GM18909 (cell line): ENCODE measurements at regions not wholly inside any gene's neighbourhood (a gene's known extent, or its start where the extent isn't known, plus 50 kb on each side); places are given as distances from the start of the nearest gene placed in this dataset.

Experiments
- ATAC-seq: cut with Tn5 transposase; IDR thresholded peaks from one replicate; pipeline ENCODE4 v1.9.1; 2021; ENCODE audit warnings: mild to moderate bottlenecking; ENCODE audit not compliant: unreplicated experiment, poor library complexity

DNA sequence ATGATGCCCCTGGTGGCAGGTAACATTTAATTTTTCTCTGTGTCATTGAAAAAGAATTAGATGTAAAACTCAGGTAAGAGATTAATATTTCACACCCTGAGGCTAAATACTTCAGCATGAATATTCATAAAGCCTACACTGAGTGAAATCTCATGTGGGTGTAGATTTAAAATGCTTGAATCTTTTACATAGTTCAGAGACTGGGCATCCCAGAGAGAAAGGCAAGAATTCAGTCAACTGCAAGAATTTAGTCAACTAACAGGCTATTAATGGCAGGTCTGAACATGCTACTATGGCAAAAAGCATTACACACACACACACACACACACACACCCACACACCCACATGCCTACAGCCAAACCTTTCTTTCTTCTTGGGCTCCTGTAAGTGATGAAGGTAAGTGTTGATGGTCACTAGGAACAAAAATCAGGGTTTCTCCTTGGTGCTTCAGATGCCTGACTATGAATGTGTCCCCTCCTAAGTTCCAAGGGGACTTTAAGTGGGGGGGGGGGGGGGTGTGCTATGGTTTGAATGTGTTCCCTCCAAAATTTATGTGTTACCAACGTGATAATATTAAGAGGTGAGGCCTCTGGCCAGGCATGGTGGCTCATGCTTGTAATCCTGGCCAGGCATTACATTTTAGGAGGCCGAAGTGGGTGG lies 63.7 kb upstream of the PSMD7 start:
- ATAC-seq = no peak

DNA sequence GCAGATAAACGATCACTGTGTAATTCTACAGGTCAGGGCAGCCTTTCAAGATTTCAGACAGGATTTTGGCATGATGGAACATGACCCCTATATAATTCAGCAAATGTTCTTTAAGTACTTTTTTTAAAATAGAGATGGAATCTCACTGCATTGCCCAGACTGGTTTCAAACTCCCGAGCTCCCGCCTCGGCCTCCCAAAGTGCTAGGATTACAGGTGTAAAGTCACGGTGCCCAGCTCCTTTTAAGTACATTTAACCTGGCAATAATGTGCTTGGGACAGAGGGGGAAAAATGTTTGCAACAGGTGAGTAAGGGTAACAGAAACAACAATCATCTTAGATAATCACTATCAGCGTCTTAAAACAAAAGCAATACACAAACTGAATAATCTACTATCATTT lies 66.5 kb upstream of the PSMD7 start:
- ATAC-seq = no peak

DNA sequence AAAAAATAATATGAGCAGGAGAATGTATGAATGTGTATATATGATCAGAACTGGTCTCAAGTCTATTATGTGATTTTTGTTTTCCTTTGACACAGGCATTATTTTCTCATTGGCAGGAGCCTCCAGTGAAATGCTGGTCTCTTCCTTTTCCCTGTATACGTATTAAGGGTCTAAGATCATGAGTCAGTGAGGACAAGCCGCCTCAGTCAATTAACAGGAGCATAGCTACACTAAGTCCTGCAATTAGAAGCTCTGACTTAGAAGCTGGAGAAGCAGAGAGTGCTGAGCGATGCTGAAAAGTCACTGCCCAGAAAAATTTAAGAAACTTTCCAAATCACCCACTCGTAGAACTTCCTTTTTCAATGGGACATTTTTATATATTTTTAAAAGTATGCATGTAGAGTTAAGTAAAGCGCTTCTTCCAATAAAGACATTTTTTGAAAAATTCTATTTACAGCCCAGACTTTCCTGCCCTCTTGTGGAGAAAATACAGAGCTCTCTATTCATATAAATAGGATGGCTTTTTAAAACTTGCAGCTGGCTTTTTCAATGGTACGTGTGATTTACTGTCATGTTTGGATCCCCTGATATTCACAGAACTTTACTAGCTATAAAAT lies 70.2 kb upstream of the PSMD7 start:
- no peak for ATAC-seq

DNA sequence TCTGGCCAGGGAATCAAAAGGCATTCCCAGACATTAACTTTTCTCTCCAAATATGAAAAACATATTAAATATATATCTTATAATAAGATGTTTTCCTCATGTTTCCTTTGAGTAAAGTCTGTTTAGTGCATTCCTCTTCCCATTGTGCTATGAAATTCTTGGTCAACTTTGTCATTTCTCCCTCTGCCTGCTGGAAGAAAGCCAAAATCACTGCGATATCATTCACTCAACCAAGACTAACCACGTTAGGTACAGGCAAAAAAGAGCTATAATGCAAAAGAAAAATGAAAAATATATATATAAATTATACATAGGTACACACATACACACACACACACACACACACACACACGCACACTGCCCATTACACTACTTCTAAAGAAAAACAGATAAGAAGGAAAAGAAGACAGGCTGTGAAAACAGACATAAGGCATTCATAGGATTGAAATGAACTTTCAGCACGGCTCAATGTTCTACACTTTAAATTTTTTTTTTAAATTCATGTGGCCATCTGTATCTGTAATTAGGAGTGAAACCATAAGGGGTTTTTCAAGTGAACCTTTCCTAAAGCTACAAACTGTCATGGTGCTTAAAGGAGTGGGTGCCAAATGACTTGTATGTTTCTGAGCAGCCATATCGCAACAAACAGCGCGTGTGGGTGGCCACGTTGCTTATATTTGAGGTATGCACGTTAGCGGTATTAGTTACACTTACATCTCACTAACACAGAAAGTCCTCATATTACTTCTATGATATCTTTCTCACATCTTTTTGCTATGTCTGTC lies 71.6 kb upstream of the PSMD7 start:
- ATAC-seq = no peak

DNA sequence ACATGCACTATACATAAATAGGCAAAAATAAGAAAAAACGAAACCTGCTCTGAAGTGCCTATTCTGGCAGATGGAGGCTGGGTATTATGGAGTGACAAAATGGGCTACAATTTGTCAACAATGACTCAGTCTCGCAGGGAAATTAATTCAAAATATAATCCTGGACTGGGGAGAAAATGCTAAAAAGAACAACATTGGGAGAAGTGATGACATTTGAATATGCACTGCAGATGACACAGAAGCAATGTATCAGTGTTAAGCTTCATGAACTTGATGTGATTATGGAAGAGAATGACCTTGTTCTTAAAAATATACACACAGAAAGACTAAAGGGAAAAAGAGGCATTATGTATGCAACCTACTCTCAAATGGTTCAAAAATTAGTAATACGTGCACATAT lies 74.8 kb upstream of the PSMD7 start:
- ATAC-seq = no peak

DNA sequence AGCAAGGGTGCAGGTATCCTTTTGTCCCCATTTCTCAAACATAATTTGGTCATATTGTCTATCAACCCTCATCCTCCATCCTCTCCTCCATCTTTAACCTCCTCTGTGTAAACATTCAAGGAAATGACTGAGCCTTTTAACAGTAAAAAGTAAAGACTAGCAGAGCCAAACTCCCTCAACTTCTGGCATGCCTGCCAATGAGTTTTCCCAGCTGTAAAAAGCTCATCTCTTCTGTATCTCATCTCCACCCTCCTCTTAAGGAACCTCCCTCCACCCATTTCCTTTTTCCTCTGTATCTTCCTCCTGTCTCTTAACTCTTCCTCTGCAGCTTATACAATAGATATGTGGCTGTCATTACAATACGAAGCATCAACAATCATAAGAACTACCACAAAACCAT lies 76.9 kb upstream of the PSMD7 start:
- no peak for ATAC-seq

DNA sequence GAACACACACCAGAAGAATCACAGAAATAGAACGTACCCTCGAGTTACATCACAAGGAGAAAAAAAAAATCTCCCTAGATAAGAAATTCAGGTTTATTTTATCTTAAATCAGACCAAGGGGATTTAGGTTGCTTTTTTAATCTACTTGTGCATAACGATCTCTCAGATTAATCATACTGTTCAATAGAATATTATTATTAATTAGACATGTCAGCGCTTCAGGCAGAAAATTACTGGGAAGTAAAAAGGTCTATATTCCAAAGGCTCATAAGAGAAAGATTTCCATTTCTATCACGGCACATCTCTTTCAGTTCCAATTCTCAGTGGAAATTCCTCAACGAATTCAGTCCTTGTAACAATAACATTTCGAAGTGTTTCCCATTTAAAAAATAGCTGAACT lies 77.7 kb upstream of the PSMD7 start:
- ATAC-seq = no peak

DNA sequence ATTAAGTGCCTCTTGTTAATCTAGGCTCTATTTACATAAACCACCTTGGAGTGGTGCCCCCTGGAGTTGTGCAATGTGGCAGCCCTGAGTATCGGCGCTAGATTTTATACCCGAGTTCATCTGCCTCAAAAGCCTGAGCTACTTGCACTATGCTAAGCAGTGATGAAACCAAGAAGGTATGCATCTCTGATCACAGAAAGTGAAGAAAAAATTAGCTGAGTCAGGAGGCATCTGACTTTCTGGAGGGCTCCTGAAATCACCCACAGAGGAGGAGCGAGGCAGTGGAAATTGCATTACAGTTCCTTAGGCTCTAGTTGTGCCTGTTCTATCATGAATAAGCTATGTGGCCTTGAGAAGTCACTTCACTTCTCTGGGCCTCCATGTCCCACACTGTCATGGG lies 80.3 kb upstream of the PSMD7 start:
- no peak for ATAC-seq

DNA sequence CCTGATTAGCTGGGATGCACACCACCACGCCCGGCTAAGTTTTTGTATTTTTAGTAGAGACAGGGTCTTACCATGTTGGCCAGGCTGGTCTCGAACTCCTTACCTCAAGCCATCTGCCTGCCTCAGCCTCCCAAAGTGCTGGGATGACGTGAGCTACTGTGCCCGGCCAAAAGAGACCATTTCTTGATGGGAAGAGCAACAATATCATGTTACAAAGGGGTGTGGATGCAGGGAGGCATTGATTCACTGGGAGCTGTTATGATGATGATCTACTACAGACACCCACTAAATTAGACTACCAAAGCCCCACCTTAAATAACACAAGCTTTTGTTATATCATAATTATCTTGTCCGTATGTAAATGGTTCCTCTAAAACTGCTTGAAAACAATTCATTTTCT lies 81.4 kb upstream of the PSMD7 start:
- no peak for ATAC-seq

DNA sequence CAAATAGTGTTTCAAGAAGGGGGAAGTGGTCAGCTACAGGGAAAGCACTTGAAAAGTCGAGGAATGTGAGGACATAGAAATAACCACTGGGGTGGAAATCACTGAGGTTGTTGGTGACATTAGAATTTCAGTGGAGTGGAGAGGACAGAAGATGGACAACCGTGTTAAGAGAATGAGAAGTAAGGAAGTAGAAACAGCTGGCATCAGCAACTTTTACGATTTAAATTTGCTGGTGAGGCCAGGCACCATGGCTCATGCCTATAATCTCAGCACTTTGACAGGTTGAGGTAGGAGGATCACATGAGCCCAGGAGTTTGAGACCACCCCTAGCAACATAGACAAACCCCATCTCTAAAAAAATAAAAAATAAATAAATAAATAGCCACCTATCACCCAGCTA lies 83.2 kb upstream of the PSMD7 start:
- ATAC-seq = no peak

DNA sequence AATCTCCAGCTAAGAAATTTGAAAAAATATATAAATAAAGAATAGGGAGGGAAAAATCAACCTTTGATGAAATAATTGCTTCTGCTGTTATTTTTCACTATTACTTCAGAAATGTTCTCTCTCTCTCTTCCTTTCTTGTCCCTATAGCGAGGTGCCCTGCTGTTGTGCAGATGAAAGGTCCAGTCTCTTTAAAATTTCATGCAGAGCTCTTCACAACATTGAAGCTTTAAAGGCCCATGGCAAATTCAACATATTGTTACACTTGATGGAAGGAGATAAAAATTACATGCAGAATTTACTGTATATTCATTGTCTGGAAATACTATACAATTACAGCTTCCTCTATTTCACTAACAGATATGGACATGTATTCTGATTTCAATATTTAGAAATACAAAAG lies 86.4 kb upstream of the PSMD7 start:
- ATAC-seq = no peak

DNA sequence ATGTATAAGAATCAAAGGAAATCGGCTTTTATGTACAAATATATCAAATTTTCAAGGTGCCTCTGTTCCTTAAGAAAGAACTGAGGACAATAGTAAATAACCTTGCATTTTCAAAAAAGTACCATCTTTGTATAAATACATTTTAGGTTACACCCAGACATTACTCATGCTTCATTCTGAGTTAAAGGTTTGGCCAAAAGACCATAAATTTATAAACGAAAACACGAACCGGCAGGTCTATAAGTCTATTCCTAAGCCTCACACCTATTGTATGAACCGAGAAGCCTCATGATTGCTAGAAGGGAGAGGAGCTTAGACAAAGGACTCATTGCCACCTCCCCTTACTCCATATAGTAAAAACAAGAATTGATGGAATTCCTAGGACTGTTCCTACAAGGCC lies 94.6 kb upstream of the PSMD7 start:
- ATAC-seq = no peak

DNA sequence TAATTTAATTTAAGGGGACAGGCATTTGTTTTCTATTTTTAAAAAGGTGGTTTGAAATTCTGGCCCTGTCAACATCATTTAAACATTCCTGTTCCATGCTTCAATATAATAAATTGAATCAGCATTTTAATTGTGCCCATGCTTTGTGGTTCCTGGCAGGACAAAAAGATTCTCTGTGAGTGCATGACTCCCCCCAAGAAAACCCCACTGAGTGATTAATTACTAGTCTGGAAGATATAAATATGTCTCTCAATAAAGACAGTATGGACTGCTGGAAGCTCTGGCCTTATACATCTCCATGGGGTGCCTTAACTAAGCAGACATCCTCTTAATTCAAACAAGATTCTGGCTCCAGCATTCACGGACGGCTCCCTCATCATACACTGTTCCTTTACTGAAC lies 95.0 kb upstream of the PSMD7 start:
- no peak for ATAC-seq

DNA sequence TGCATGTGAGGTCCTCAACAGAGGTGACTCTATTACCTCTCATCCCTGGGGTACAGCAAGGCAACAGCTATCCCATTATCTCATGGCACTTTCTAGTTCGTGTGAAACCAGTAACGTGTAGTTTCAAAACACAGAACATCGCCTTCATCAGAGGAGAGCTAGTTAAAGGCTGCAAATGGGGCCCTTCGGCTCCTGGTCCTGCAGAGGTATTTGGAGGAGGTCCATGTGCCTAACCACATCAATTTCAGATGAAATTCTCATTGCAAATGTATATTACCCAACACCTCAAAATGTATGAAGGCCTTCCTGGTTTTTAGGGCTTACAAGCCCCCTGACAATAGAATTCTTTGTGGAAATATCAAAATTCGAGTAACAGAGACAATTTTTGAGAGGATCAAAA lies 95.7 kb upstream of the PSMD7 start:
- ATAC-seq = no peak

DNA sequence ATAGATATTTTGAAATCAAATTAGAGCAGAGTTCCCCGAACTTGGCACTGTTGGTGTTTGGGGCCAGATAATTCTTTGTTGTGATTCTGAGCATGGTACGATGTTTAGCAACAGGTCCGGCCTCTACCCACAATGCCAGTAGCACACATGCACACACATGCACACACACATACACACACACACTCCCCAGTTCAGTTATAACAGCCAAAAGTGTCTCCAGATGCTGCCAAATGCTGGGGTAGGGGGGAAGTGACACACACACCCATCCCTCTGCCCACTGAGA lies 96.8 kb upstream of the PSMD7 start:
- no peak for ATAC-seq

DNA sequence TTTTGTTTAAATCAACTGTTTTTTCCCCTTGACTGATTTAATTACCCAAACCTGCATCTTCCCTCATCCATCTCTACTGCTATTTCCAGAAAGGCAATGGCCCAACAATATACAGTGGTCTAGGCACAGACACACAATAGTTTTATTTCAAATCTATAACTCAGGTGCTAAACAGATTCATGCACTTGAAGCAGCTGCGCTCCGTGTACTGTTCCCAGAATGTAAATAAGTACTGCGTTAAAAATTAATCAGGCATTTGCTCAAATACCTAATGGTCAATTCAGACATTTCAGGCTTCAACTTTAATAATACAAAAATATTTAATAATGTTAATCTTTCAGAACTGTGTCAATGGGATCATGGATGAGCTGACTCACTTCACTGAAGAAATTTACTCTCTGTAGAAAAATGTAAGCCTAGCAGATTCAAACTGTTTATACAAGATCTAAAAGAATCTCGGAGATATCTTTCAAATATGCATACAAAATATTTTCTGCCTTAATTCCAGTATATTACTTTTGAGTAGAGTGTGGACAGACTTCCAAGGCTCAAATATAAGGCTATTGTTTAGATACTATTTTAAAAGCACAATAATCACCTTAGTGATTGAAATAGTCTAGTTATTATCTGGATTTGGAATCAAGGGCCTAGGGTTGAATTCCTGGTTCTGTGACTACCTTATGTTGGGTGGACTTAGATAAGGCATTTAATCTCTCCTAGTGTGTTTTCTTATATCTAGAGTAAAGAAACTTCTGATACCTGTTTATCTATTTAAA lies 97.4 kb upstream of the PSMD7 start:
- ATAC-seq = no peak

DNA sequence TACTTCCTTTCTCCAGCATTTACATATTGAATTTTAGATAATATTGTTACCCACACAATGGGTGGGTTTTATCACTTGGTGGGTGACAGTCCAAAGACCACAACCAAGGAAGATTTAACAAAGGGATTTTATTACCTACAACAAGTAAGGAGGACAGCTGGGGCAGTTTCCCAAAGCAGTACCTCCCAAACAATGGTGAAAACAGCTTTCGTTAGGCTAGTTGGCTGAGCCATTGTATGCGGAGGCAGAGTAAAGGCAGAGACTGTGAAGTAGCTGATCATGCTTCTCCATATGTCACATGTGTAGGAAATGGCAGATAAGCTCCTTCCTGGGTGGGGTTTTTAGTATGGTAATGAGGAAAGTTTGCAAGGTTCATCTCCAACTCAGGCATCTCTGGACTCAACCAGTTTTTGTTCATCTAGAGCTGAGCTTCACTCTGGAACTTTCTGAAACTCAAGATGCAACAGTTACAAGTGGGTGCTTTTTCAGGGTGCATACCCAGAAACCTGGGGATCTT lies 104.3 kb upstream of the PSMD7 start:
- ATAC-seq = no peak

DNA sequence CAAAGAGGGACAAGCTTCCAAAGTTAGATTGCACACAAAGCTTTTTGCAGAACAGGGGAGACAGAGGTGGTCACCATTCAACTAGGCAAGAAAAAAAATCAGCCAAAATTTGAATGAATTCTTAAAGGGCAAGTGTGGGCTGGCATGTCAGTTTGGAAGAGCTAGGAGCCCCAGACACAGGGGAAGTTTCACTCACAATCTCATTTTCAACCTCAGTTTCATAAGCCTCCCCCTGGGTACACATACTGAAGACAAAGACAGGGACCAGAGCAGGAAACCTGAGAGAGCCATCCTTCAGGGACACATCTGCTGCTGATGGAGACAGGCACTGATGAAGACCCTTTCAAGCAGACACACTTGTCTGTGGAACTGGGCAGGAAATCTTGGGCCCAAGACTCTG lies 106.3 kb upstream of the PSMD7 start:
- no peak for ATAC-seq

DNA sequence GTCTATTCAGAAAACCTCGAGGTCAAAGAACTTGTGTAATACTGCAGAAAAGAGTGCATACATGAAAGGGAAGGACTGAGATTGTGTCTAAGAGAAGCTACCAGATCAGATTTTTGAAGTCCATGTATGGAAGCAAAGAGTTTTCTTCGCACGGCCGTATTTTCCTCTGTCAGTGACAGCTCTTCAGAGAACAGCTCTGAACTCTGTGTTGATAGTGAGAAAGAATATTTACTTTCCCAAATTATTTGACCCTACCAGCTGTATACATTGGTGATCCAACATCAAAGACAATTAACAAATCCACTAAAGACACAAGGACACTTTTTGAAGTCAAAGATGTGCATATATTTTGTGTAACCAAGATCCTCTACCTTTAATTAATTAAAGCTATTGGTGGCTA lies 107.8 kb upstream of the PSMD7 start:
- no peak for ATAC-seq

DNA sequence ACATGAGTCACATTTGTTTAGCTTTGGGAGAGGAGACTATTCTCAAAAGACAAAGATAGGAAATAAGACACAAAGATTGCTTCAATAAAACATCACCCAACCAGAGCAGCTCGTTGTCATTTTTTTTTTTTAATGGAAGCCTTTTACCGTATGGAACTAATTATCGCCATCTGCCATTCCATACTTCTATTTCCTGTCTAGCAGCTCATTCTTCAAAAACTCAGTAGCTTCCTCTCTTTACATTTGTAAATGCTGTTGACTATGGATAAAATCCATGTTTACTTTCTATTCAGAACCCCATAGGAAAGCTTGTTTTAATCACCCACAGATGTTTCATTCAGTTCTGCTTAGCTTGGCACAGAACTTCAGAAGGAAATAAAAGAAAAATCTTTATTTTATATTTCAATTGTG lies 110.0 kb upstream of the PSMD7 start:
- ATAC-seq = no peak

DNA sequence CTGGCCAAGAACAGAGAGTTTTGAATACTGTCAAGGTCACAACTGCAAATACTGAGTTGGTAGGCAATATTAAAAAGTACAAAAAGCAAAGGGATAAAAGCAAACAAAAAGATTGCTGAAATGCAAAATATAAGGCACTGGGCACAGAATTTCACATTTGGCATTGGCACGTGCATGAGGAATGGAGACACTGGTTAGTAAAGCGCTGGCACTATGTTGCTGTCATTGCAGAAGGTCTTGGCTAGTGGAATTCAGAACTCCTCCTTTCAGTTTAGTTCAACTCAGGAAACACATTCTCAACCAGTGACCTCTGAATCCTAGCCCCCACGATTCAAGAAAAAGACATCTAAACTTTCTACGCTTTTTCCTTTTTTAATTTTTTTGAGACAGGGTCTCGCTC lies 111.8 kb upstream of the PSMD7 start:
- no peak for ATAC-seq
